Fibroblast of mammary gland (primary cell): ENCODE measurements at regions not wholly inside any gene's neighbourhood (a gene's known extent, or its start where the extent isn't known, plus 50 kb on each side); places are given as distances from the start of the nearest gene placed in this dataset.

Experiments
- DNase-seq: peaks from one replicate; pipeline ENCODE4 v3.0.0-alpha.2; 2010; ENCODE audit warnings: low read depth
- H3K4me3 ChIP-seq: 2 replicates; pipeline ENCODE4 v1.5.1; 2011; ENCODE audit warnings: low read depth, mild to moderate bottlenecking, low read length, moderate library complexity; ENCODE audit not compliant: control insufficient read depth
- TF ChIP-seq, protein P1 (sequence below): conservative IDR thresholded peaks from 2 replicates; pipeline ENCODE4 v1.5.1; 2011; ENCODE audit warnings: low read depth, low read length, inconsistent platforms; ENCODE audit not compliant: control insufficient read depth, insufficient read depth

DNA sequence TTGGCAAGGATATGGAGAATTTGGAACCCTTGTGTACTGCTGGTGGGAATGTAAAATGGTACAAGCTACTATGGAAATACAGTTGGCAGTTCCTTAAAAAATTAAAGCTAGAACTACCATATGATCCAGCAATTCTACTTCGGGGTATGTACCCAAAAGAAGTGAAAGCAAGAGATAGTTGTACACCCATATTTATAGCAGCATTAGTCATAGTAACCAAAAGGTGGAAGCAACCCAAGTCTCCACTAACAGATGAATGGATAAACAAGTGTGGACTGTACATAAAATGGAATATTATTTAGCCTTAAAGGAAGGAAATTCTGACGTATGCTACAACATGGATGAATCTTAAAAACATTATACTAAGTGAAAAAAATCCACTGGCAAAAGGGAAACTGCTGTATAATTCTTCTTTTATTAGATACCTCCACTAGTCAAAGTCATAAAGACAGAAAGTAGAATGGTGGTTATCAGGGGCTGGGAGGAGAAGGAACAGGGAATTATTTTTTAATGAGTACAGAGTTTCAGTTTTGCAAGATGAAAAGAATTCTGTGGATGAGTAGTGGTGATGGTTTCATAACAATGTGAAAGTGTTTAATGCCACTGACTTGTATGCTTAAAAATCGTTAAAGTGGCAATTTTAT lies 141.6 kb downstream of the RXFP2 start:
- H3K4me3 ChIP-seq, result no peak overlapping the region
- TF ChIP-seq, protein P1, sequence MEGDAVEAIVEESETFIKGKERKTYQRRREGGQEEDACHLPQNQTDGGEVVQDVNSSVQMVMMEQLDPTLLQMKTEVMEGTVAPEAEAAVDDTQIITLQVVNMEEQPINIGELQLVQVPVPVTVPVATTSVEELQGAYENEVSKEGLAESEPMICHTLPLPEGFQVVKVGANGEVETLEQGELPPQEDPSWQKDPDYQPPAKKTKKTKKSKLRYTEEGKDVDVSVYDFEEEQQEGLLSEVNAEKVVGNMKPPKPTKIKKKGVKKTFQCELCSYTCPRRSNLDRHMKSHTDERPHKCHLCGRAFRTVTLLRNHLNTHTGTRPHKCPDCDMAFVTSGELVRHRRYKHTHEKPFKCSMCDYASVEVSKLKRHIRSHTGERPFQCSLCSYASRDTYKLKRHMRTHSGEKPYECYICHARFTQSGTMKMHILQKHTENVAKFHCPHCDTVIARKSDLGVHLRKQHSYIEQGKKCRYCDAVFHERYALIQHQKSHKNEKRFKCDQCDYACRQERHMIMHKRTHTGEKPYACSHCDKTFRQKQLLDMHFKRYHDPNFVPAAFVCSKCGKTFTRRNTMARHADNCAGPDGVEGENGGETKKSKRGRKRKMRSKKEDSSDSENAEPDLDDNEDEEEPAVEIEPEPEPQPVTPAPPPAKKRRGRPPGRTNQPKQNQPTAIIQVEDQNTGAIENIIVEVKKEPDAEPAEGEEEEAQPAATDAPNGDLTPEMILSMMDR, result no peak
- peak; percentile 55 for DNase-seq

DNA sequence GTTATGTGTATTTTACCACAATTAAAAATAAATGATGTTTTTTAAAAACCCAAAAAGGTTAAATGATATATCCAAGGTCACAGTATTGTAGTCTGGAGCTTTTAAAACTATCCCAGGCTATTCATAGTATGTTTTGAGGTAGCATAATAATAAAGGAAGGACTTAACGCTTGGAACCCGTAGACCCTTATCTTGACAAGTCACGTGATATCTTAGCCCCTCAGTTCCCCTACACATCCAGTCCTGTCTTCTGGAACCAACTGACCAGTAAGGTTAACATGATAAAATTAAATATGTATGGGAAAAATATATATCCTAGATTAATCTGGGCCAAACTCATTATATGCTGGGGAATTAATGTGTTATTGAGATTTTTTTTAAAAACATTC lies 142.2 kb downstream of the RXFP2 start:
- no peak for DNase-seq
- H3K4me3 ChIP-seq, result no peak overlapping the region
- TF ChIP-seq, protein P1, result no peak

DNA sequence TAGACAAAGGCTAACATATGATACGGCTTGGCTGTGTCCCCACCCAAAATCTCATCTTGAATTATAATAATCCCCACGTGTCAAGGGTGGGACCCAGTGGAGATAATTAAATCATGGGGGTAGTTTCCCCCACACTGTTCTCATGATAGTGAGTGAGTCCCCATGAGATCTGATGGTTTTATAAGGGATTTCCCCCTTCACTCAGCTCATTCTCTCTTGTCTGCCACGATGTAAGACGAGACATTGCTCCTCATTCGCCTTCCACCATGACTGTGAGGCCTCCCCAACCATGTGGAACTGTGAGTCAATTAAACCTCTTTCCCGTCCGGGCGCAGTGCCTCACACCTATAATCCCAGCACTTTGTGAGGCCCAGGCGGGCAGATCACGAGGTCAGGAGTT lies 143.5 kb downstream of the RXFP2 start:
- no peak overlapping the region for H3K4me3 ChIP-seq
- DNase-seq, result no peak
- TF ChIP-seq, protein P1, result no peak

DNA sequence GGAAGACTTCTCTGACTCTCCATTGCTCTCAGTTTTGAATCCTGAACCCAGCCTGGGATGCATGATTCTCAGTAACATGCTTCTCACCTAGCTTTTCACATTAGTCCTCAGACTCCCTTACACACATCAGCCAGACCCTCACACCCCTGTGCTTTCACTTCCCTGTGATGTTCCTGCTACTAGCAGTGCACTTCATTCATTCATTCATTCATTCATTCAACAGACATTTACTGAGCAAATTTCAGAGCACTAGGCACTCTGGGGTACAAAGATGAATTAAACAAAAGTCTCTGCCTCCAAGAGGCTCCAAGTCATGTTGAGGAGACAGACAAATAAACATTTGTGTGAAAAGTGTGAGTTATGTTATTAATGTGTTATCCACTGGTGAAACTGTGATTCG lies 145.2 kb downstream of the RXFP2 start:
- no peak overlapping the region for H3K4me3 ChIP-seq
- TF ChIP-seq, protein P1, result no peak
- no peak for DNase-seq

DNA sequence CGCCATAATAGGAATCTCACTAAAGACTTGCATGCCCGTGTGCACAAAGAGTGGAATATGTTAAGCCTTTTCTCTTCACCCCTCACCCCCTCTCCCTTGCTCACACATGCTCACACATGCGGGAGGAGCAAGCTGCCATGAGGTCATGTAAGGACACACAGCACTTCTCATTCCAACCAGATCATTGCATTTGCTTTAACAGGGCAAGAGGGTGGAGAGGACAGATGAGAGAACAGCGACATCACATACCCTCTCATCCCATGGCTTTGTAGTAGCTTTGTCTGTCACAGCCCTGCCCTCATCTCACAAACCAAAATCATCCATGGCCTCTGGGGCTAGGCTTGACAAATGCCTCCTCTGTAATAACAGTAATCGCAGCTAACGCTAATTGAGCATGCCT lies 145.6 kb upstream of the FRY start:
- TF ChIP-seq, protein P1, result no peak
- H3K4me3 ChIP-seq, result no peak overlapping the region
- peak; percentile 71 for DNase-seq

DNA sequence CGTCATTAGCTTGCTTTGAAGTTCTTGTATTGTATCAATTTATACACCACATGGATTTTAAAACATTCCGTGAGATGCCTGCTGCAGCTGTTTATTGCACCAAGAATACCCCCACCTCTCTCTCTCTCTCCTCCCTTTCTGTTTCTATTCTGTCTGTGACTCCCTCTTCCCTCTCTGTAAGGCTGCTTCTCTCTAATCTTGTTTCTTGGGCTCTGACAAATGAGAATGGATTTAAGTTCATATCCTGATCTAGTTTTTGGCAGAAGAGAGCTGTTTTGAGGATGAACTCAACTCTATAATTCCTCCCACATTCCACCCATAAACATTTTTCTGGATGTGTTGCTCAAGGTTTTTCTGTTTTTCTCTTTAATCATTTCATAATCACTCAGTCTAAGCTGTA lies 144.3 kb upstream of the FRY start:
- peak; percentile 68 for DNase-seq
- TF ChIP-seq, protein P1, result no peak
- H3K4me3 ChIP-seq, result no peak overlapping the region

DNA sequence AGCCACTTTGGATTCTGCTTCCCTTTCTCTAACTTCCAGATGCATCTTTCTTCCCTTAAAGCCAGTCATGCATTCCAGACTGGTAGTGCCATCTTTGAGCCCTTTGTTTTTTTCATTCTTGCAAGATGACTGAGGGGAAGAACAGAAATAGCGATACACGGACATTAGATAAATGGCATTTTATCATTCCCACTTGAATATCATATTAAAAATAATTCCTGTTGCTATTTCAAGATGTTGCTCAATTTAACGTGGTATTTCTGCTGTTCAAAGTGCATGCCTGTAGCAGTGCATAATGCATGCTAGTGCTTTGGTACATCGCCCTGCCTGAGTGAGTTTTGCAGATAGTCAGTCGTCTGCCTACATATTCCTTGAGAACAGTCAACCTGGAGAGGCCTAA lies 140.6 kb upstream of the FRY start:
- H3K4me3 ChIP-seq, result no peak overlapping the region
- TF ChIP-seq, protein P1, result no peak
- no peak for DNase-seq
